ENCODE measurements at regions not wholly inside any gene's neighbourhood (a gene's known extent, or its start where the extent isn't known, plus 50 kb on each side); places are given as distances from the start of the nearest gene placed in this dataset.

- TF ChIP-seq CEBPB (IDR thresholded peaks at IDR 0.05; ENCODE audit: low read depth) (no peak), EZH2phosphoT487 (IDR thresholded peaks at IDR 0.05; ENCODE audit: borderline replicate concordance) (no peak), ZNF274 (IDR thresholded peaks at IDR 0.05; ENCODE audit: low read depth, low read length) (no peak), POLR2AphosphoS5 (IDR thresholded peaks at IDR 0.05; ENCODE audit: low read depth, low read length) (no peak), CTCF (IDR thresholded peaks at IDR 0.05 in 2 of 3, conservative IDR thresholded peaks at IDR 0.05 in 1 of 3; ENCODE audit: borderline replicate concordance in 1 of 3, insufficient read depth in 1 of 3, low read depth in 2 of 3, low read length in 2 of 3) (no peak), EZH2 (IDR thresholded peaks at IDR 0.05) (no peak), MAX (IDR thresholded peaks at IDR 0.05) (no peak), ELF1 (IDR thresholded peaks at IDR 0.05; ENCODE audit: borderline replicate concordance, low read depth) (no peak), REST (IDR thresholded peaks at IDR 0.05; ENCODE audit: low read depth) (no peak), POLR2A (IDR thresholded peaks at IDR 0.05; ENCODE audit: borderline replicate concordance, extremely low read depth, insufficient read depth, insufficient read length) (no peak), SIN3A (IDR thresholded peaks at IDR 0.05; ENCODE audit: low read depth) (no peak), SP1 (IDR thresholded peaks at IDR 0.05; ENCODE audit: low read depth) (no peak), ZBTB33 (IDR thresholded peaks at IDR 0.05; ENCODE audit: extremely low read depth, insufficient replicate concordance, low read length) (no peak), CBX3 (IDR thresholded peaks at IDR 0.05; ENCODE audit: low read depth) (no peak)
Measured at GRCh38 chr13:42392180-42392579, 120.2 kb downstream of the AKAP11 start.

All from HCT116 (cell line).